ENCODE measurements at regions not wholly inside any gene's neighbourhood (a gene's known extent, or its start where the extent isn't known, plus 50 kb on each side); places are given as distances from the start of the nearest gene placed in this dataset.

GRCh38 chr2:146918280-146918679, 926.5 kb upstream of the ACVR2A start:
- no peak for DNase-seq

GRCh38 chr2:146917431-146918042, 927.3 kb upstream of the ACVR2A start:
- no peak for DNase-seq

- DNase-seq = no peak
Observed at GRCh38 chr2:146916914-146917313, 927.9 kb upstream of the ACVR2A start.

GRCh38 chr2:146913476-146913875, 931.4 kb upstream of the ACVR2A start:
- no peak for DNase-seq

- DNase-seq = no peak
Observed at GRCh38 chr2:146912536-146912935, 932.3 kb upstream of the ACVR2A start.

GRCh38 chr2:146908776-146909175, 936.1 kb upstream of the ACVR2A start:
- DNase-seq = no peak

- no peak for DNase-seq
Observed at GRCh38 chr2:146898083-146898482, 946.7 kb upstream of the ACVR2A start.

- DNase-seq = no peak
Observed at GRCh38 chr2:146894514-146894913, 950.3 kb upstream of the ACVR2A start.

- DNase-seq = no peak
Observed at GRCh38 chr2:146893500-146894041, 951.3 kb upstream of the ACVR2A start.

GRCh38 chr2:146890491-146890890, 954.3 kb upstream of the ACVR2A start:
- no peak for DNase-seq

- no peak for DNase-seq
Observed at GRCh38 chr2:146879882-146880281, 964.9 kb upstream of the ACVR2A start.

GRCh38 chr2:146874260-146874658, 970.6 kb upstream of the ACVR2A start:
- no peak for DNase-seq

- DNase-seq = no peak
Observed at GRCh38 chr2:146873646-146874259, 971.1 kb upstream of the ACVR2A start.

GRCh38 chr2:146873056-146873455, 971.8 kb upstream of the ACVR2A start:
- no peak for DNase-seq

GRCh38 chr2:146870691-146871090, 974.1 kb upstream of the ACVR2A start:
- DNase-seq = no peak

GRCh38 chr2:146869328-146869727, 975.5 kb upstream of the ACVR2A start:
- no peak for DNase-seq

GRCh38 chr2:146868051-146868450, 976.8 kb upstream of the ACVR2A start:
- no peak for DNase-seq

GRCh38 chr2:146867477-146867986, 977.3 kb upstream of the ACVR2A start:
- DNase-seq = no peak

- no peak for DNase-seq
Observed at GRCh38 chr2:146853741-146854444, 990.9 kb upstream of the ACVR2A start.

GRCh38 chr2:146852661-146853060, 992.2 kb upstream of the ACVR2A start:
- DNase-seq = no peak

- DNase-seq = no peak
Observed at GRCh38 chr2:146850746-146851145, 994.1 kb upstream of the ACVR2A start.

- DNase-seq = no peak
Observed at GRCh38 chr2:146847846-146848245, 997.0 kb upstream of the ACVR2A start.

- no peak for DNase-seq
Observed at GRCh38 chr2:146844226-146844990, 1000.4 kb upstream of the ACVR2A start.
